ENCODE measurements at regions not wholly inside any gene's neighbourhood (a gene's known extent, or its start where the extent isn't known, plus 50 kb on each side); places are given as distances from the start of the nearest gene placed in this dataset.

DNA sequence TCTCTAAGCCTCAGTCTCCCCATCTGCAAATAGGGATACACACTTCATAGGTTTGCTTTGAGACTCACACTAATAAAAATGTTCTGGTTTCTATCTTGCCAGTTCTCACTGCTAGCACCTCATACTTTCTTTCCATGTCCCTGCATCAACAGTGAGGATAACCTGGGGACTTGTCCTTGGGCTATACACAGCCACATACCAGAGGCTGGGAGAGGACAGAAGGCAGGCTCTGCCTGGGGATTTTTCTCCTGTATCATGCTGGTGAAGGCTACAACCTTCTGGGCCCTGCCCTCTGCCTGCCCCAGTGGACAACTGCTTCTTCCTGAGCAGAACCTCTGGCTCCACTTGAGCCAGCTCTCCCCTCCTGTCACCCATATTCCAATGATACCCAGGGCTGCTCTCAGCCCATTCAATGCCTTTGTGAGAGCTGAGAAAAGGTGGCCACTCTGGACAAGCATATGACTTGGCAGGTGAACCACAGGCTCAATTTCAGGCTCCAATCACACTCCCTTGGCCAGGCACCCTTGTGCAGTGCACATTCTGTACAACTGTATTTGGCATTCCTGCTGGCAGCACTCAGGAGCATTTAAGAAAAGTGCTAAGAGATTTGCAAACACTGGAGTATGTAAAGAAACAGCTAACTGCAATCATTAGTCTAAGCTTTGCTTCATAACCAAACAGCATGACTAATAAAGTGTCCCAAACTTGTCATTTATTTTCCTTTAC, 135.8 kb upstream of the VRK1 start:
- no peak for DNase-seq (ENCODE audit: low read depth)
- no peak for TF ChIP-seq MYC (IDR thresholded peaks at IDR 0.05; ENCODE audit: low read depth, low read length)
- TF ChIP-seq, protein P1, sequence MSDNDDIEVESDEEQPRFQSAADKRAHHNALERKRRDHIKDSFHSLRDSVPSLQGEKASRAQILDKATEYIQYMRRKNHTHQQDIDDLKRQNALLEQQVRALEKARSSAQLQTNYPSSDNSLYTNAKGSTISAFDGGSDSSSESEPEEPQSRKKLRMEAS (IDR thresholded peaks at IDR 0.05; ENCODE audit: low read depth, low read length) = no peak
- TF ChIP-seq, protein P2, sequence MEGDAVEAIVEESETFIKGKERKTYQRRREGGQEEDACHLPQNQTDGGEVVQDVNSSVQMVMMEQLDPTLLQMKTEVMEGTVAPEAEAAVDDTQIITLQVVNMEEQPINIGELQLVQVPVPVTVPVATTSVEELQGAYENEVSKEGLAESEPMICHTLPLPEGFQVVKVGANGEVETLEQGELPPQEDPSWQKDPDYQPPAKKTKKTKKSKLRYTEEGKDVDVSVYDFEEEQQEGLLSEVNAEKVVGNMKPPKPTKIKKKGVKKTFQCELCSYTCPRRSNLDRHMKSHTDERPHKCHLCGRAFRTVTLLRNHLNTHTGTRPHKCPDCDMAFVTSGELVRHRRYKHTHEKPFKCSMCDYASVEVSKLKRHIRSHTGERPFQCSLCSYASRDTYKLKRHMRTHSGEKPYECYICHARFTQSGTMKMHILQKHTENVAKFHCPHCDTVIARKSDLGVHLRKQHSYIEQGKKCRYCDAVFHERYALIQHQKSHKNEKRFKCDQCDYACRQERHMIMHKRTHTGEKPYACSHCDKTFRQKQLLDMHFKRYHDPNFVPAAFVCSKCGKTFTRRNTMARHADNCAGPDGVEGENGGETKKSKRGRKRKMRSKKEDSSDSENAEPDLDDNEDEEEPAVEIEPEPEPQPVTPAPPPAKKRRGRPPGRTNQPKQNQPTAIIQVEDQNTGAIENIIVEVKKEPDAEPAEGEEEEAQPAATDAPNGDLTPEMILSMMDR (IDR thresholded peaks at IDR 0.05; ENCODE audit: low read depth, low read length) = no peak
- no peak for TF ChIP-seq POLR2A (IDR thresholded peaks at IDR 0.05; ENCODE audit: extremely low read depth, insufficient read length)
- H3K4me3 ChIP-seq (ENCODE audit: low read depth, low read length) = no peak overlapping the region

DNA sequence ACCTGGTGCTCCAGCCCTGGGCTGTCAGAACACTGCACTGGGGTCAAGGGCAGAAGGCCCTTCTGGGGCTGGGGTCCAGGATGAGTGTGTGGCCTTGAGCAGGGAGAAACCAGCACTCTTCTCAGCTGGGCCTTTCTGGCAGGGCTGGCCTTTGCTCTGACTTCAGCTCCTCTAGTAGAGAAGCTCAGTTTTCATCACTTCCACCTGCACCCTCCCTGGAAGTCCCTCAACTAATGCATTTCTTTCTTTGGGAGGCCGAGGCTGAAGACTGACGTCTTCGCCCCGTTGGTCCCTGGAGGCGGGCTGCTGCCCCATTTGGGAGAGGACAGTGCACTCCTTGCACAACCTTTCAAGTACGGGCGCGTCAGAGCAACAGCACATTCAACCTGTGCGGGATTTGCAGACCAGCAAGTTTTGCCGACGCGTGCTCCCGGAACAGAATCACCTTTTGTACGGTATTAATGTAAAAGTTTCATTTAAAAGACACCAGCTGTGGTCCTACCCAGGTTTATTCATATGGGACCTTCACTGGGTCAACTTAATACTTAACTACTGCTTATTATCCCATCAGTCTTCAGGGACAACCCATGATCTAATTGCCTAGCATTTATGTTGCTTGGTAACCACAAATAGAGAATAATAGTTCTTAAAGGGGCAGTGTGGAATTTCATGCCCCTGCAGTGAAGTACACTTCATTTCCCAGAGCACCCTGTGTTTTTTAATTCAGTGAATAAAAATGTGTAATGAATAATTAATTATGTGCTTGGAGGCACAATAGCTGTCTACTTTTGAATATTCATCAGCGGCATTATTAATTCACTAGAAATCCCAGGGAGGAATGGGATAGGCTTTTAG, 134.8 kb upstream of the VRK1 start:
- TF ChIP-seq, protein P2 (IDR thresholded peaks at IDR 0.05; ENCODE audit: low read depth, low read length) = no peak
- TF ChIP-seq MYC (IDR thresholded peaks at IDR 0.05; ENCODE audit: low read depth, low read length) = no peak
- TF ChIP-seq, protein P1 (IDR thresholded peaks at IDR 0.05; ENCODE audit: low read depth, low read length) = no peak
- no peak for TF ChIP-seq POLR2A (IDR thresholded peaks at IDR 0.05; ENCODE audit: extremely low read depth, insufficient read length)
- H3K4me3 ChIP-seq (ENCODE audit: low read depth, low read length) = no peak overlapping the region
- DNase-seq (ENCODE audit: low read depth) = no peak

DNA sequence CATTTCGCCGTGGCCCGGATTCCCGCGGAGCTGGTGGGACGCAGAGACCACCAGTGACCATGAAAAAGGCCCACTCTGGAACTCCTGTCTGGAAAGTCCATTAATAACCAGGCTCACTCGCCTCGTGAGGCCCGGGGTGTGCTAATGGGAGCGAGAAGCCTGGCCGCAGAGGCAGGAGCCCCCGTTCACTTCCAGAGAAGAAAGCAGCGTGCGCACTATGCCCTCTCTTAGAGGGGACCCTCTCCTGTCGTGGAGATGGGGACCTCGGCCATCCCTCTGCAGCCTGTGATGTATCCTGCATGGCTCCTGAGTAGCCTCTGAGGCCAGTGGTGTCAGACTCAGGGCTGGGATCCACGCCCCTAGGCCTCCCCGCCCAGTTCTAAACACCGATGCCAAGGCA, 134.1 kb upstream of the VRK1 start:
- TF ChIP-seq, protein P1 (IDR thresholded peaks at IDR 0.05; ENCODE audit: low read depth, low read length) = no peak
- TF ChIP-seq, protein P2 (IDR thresholded peaks at IDR 0.05; ENCODE audit: low read depth, low read length) = no peak
- no peak overlapping the region for H3K4me3 ChIP-seq (ENCODE audit: low read depth, low read length)
- DNase-seq (ENCODE audit: low read depth) = no peak

DNA sequence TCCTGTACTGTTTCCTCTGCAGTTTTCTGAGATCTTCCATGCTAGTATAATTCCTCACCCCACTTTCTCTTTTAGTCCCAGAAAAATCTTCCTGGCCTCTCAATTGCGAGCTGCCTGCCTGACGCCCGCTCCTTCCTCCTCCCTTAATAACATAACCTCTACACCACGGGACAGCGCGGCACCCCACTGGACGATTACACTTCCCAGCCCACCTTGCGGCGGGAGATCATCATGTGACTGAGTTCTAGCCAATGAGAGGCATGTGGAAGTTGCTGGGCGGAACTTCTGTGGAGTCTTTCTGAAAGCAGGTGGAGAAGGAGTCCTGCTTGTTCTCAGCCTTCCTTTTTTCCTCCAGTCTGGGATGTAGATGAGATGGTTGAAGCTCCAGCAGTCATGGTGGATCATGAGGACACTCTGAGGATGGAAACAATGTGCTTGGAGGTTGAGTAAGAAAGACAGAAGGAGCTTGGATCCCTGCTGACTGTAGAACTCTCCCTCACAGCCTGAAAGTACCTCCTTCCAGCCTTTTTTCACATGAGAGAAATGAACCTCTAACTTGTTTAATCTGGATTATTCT, 133.6 kb upstream of the VRK1 start:
- DNase-seq (ENCODE audit: low read depth) = no peak
- H3K4me3 ChIP-seq (ENCODE audit: low read depth, low read length) = no peak overlapping the region
- TF ChIP-seq MYC (IDR thresholded peaks at IDR 0.05; ENCODE audit: low read depth, low read length) (no peak), POLR2A (IDR thresholded peaks at IDR 0.05; ENCODE audit: extremely low read depth, insufficient read length) (no peak)
- TF ChIP-seq, protein P2 (IDR thresholded peaks at IDR 0.05; ENCODE audit: low read depth, low read length) = no peak
- TF ChIP-seq, protein P1 (IDR thresholded peaks at IDR 0.05; ENCODE audit: low read depth, low read length) = no peak

DNA sequence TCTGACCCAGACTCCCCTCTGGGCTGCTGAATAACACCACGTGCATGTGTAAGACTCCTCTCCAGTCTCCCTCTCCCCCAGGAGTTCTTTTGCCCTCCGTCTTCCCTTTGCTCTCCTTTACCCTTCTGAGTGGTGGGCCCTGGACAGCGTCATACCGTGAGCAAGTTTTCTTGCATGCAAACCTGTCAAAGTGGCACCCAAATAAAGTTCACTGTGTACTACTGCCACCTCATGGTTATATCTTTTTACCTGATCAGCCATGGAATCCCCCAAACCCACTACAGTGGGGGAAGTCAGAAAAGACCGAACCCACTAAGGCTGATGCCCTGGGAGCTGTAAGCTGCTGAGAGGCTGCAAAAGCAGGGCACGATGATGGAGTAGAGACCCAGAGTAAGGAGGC, 131.1 kb upstream of the VRK1 start:
- TF ChIP-seq MYC (IDR thresholded peaks at IDR 0.05; ENCODE audit: low read depth, low read length) (no peak), POLR2A (IDR thresholded peaks at IDR 0.05; ENCODE audit: extremely low read depth, insufficient read length) (no peak)
- TF ChIP-seq, protein P2 (IDR thresholded peaks at IDR 0.05; ENCODE audit: low read depth, low read length) = no peak
- TF ChIP-seq, protein P1 (IDR thresholded peaks at IDR 0.05; ENCODE audit: low read depth, low read length) = no peak
- no peak overlapping the region for H3K4me3 ChIP-seq (ENCODE audit: low read depth, low read length)
- no peak for DNase-seq (ENCODE audit: low read depth)
